Colonic mucosa (tissue), 4 donors: ENCODE measurements at regions not wholly inside any gene's neighbourhood (a gene's known extent, or its start where the extent isn't known, plus 50 kb on each side); places are given as distances from the start of the nearest gene placed in this dataset.
A peak's percentile ranks its signal among the peaks of the same experiment; 100 is the strongest.

Experiments
- DNase-seq: peaks from one replicate; pipeline ENCODE4 v3.0.0-alpha.2; 2020
- H3K27ac ChIP-seq: fragments of 200-600 bp; one replicate; pipeline ENCODE4 v1.8.0; 2021
- H3K27me3 ChIP-seq: fragments of 200-600 bp; one replicate; pipeline ENCODE4 v1.8.0; 2021
- H3K36me3 ChIP-seq: fragments of 200-600 bp; one replicate; pipeline ENCODE4 v1.8.0; 2021
- H3K4me1 ChIP-seq: fragments of 200-600 bp; one replicate; pipeline ENCODE4 v1.8.0; 2021; ENCODE audit warnings: mild to moderate bottlenecking
- H3K4me3 ChIP-seq: fragments of 200-600 bp; one replicate; pipeline ENCODE4 v1.8.0; 2021
- H3K9ac ChIP-seq, 2 donors: one replicate each; pipeline ENCODE4 v1.7.0; 2013; ENCODE audit warnings: control low read depth in 2 of 2, low read depth in 2 of 2, low read length in 2 of 2
- H3K9me3 ChIP-seq: fragments of 200-600 bp; one replicate; pipeline ENCODE4 v1.8.0; 2021
- CTCF ChIP-seq: fragments of 200-600 bp; IDR thresholded peaks from one replicate; pipeline ENCODE4 v1.8.0; 2022; ENCODE audit warnings: antibody characterized with exemption, mild to moderate bottlenecking
- intact Hi-C: fragments of 100-400 bp; cut with DNase I; formaldehyde crosslinking; loops from one replicate; pipeline ENCODE4 v1.14.1; 2022
- donor health status: healthy.
- donor health status: DM: no; HTN: no; CAD: no.
- donor health status: DM: no; HTN: no; CAD: no.

GRCh38 chr20:53755733-53756531 is 162.3 kb upstream of the ZNF217 start:
- TF ChIP-seq CTCF = no peak
- Histone ChIP-seq H3K4me3 (no peak overlapping the region), H3K36me3 (no peaks in the 10 kb centered on the region), H3K9me3 (no peaks in the 10 kb centered on the region), H3K27ac (no peak overlapping the region), H3K4me1 (peaks cover 16% of the 10 kb centered on the region), H3K27me3 (no peaks in the 10 kb centered on the region), H3K9ac (no peak overlapping the region)
- DNase-seq = no peak
- intact Hi-C loops = loop anchor here (10.0 kb wide), 1 partner anchor 181 kb away; no protein-coding TSS in a partner anchor

- Histone ChIP-seq H3K9ac (peak overlapping the region in 1 of 2 donors; percentile 29), H3K9me3 (no peaks in the 10 kb centered on the region), H3K4me1 (peaks cover 16% of the 10 kb centered on the region), H3K27ac (peak overlapping the region; percentile 75), H3K4me3 (no peak overlapping the region), H3K36me3 (no peaks in the 10 kb centered on the region), H3K27me3 (no peaks in the 10 kb centered on the region)
- intact Hi-C loops = loop anchor here (10.0 kb wide), 1 partner anchor 179 kb away; no protein-coding TSS in a partner anchor
- DNase-seq = no peak
- TF ChIP-seq CTCF = no peak
Observed at GRCh38 chr20:53753880-53754459, 160.3 kb upstream of the ZNF217 start.

- intact Hi-C loops = loop anchor here (10.0 kb wide), 1 partner anchor 178 kb away; no protein-coding TSS in a partner anchor
- Histone ChIP-seq H3K9me3 (no peaks in the 10 kb centered on the region), H3K27me3 (no peaks in the 10 kb centered on the region), H3K27ac (peak overlapping the region; percentile 75), H3K4me1 (peaks cover 16% of the 10 kb centered on the region), H3K9ac (peak overlapping the region in 1 of 2 donors; percentile 30), H3K4me3 (no peak overlapping the region), H3K36me3 (no peaks in the 10 kb centered on the region)
- no peak for TF ChIP-seq CTCF
- no peak for DNase-seq
Observed at GRCh38 chr20:53752971-53753879, 159.6 kb upstream of the ZNF217 start.

- intact Hi-C loops = loop anchor here (10.0 kb wide), 1 partner anchor 178 kb away; no protein-coding TSS in a partner anchor
- peak overlapping the region in 1 of 2 donors; percentile 15 for H3K9ac ChIP-seq
- DNase-seq = no peak
- H3K27ac ChIP-seq = peak overlapping the region; percentile 75
- H3K36me3 ChIP-seq = no peaks in the 10 kb centered on the region
- no peak overlapping the region for H3K4me3 ChIP-seq
- H3K4me1 ChIP-seq = peaks cover 16% of the 10 kb centered on the region
- no peak for TF ChIP-seq CTCF
- no peaks in the 10 kb centered on the region for H3K9me3 ChIP-seq
- no peaks in the 10 kb centered on the region for H3K27me3 ChIP-seq
Observed at GRCh38 chr20:53752583-53752970, 158.9 kb upstream of the ZNF217 start.
